NB4 (cell line): ENCODE measurements at regions not wholly inside any gene's neighbourhood (a gene's known extent, or its start where the extent isn't known, plus 50 kb on each side); places are given as distances from the start of the nearest gene placed in this dataset.

ENCODE experiments used
- DNase-seq: peaks from one replicate; pipeline ENCODE4 v3.0.0; 2010; ENCODE audit warnings: low read depth
- H3K4me3 ChIP-seq: one replicate; pipeline ENCODE4 v1.5.1; 2011; ENCODE audit warnings: mild to moderate bottlenecking, low read depth, low read length, moderate library complexity
- CTCF ChIP-seq: IDR thresholded peaks from one replicate; pipeline ENCODE4 v1.5.1; 2012; ENCODE audit warnings: low read depth, low read length
- MAX ChIP-seq: IDR thresholded peaks from 2 replicates; pipeline ENCODE4 v1.6.1; 2011; ENCODE audit warnings: low read depth, low read length
- MYC ChIP-seq: IDR thresholded peaks from 2 replicates; pipeline ENCODE4 v1.6.1; 2011; ENCODE audit warnings: low read depth, low read length
- POLR2A ChIP-seq: IDR thresholded peaks from 2 replicates; pipeline ENCODE4 v1.6.1; 2011; ENCODE audit warnings: mild to moderate bottlenecking; ENCODE audit not compliant: insufficient read length; ENCODE audit errors: extremely low read depth

- TF ChIP-seq MYC = no peak
- TF ChIP-seq CTCF = no peak
- no peak for TF ChIP-seq MAX
- TF ChIP-seq POLR2A = no peak
- H3K4me3 ChIP-seq = no peak overlapping the region
- DNase-seq = no peak
Measured at GRCh38 chr13:73385848-73386247, 327.0 kb downstream of the KLF5 start.

GRCh38 chr13:73372666-73373627 lies 314.1 kb downstream of the KLF5 start:
- H3K4me3 ChIP-seq = no peak overlapping the region
- no peak for DNase-seq
- TF ChIP-seq POLR2A = no peak
- no peak for TF ChIP-seq MYC
- no peak for TF ChIP-seq MAX
- no peak for TF ChIP-seq CTCF

GRCh38 chr13:73370066-73370465 lies 311.3 kb downstream of the KLF5 start:
- H3K4me3 ChIP-seq = no peak overlapping the region
- DNase-seq = no peak
- TF ChIP-seq MAX = no peak
- TF ChIP-seq POLR2A = no peak
- TF ChIP-seq CTCF = no peak
- no peak for TF ChIP-seq MYC

- no peak for DNase-seq
- H3K4me3 ChIP-seq = no peak overlapping the region
- no peak for TF ChIP-seq MAX
- no peak for TF ChIP-seq CTCF
Measured at GRCh38 chr13:73369095-73369494, 310.3 kb downstream of the KLF5 start.

- TF ChIP-seq MAX = no peak
- no peak for TF ChIP-seq MYC
- no peak for TF ChIP-seq POLR2A
- no peak for DNase-seq
- H3K4me3 ChIP-seq = no peak overlapping the region
Measured at GRCh38 chr13:73368608-73369007, 309.8 kb downstream of the KLF5 start.

GRCh38 chr13:73367886-73368285 lies 309.1 kb downstream of the KLF5 start:
- TF ChIP-seq MYC = no peak
- TF ChIP-seq MAX = no peak
- no peak for TF ChIP-seq POLR2A
- no peak for TF ChIP-seq CTCF
- no peak for DNase-seq

More at GRCh38 chr13:73367886-73368285, 309.1 kb downstream of the KLF5 start:
- no peak overlapping the region for H3K4me3 ChIP-seq
